ENCODE measurements at regions not wholly inside any gene's neighbourhood (a gene's known extent, or its start where the extent isn't known, plus 50 kb on each side); places are given as distances from the start of the nearest gene placed in this dataset.

DNA sequence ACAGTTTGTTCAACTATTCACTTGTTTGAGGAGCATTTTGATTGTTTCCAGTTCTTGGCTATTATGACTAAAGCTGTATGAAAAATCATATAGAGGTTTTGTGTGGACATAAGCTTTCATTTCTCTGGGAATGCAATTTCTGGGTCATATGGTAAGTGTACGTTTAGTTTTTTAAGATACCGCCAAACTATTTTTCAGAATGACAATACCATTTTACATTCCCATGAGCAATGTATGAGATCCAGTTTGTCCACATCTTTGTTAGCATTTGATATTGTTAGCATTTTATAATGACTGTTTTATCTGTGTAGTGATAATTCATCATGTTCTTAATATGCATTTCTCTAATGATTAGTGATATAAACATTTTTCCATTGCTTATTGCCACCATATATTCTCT lies 258.7 kb upstream of the CTNNB1 start:
- TF ChIP-seq, protein P1, sequence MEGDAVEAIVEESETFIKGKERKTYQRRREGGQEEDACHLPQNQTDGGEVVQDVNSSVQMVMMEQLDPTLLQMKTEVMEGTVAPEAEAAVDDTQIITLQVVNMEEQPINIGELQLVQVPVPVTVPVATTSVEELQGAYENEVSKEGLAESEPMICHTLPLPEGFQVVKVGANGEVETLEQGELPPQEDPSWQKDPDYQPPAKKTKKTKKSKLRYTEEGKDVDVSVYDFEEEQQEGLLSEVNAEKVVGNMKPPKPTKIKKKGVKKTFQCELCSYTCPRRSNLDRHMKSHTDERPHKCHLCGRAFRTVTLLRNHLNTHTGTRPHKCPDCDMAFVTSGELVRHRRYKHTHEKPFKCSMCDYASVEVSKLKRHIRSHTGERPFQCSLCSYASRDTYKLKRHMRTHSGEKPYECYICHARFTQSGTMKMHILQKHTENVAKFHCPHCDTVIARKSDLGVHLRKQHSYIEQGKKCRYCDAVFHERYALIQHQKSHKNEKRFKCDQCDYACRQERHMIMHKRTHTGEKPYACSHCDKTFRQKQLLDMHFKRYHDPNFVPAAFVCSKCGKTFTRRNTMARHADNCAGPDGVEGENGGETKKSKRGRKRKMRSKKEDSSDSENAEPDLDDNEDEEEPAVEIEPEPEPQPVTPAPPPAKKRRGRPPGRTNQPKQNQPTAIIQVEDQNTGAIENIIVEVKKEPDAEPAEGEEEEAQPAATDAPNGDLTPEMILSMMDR (conservative IDR thresholded peaks at IDR 0.05 in 1 of 2, IDR thresholded peaks at IDR 0.05 in 1 of 2; ENCODE audit: low read depth in 1 of 2, low read length in 2 of 2): no peak
- no peak for TF ChIP-seq EZH2 (IDR thresholded peaks at IDR 0.05; ENCODE audit: low read length, missing control alignments)

All from fibroblast of lung (primary cell).